ENCODE measurements at regions not wholly inside any gene's neighbourhood (a gene's known extent, or its start where the extent isn't known, plus 50 kb on each side); places are given as distances from the start of the nearest gene placed in this dataset.

GRCh38 chr16:85461814-85462713 is 151.1 kb upstream of the GSE1 start:
- Histone ChIP-seq H4K20me1 (ENCODE audit: insufficient read depth, low read length) (peaks cover 83% of the 10 kb centered on the region), H2AFZ (replicated peaks; ENCODE audit: low read length, poor library complexity) (peak overlapping the region; percentile 55), H3K14ac (replicated peaks; ENCODE audit: low read depth, low read length) (0 out of 2 replicates have a peak overlapping the region, but pooled peaks have one; percentile 1), H2AK9ac (replicated peaks; ENCODE audit: low read depth, low read length, poor library complexity) (peak overlapping the region; percentile 62), H3K36me3 (ENCODE audit: control insufficient read depth, insufficient read depth, low read length) (no peaks in the 10 kb centered on the region), H3K9me1 (ENCODE audit: insufficient read depth, low read length) (peaks cover 17% of the 10 kb centered on the region), H3K79me1 (ENCODE audit: low read depth in 1 of 2, low read length in 2 of 2) (peaks cover 2 to 40% of the 10 kb centered on the region in 2 experiments; a peak in 3 of 4 replicates), H3K27me3 (ENCODE audit: control insufficient read depth, insufficient read depth, low read length) (no peaks in the 10 kb centered on the region), H2AK5ac (ENCODE audit: low read depth, low read length) (peak overlapping the region; percentile 36), H2BK5ac (ENCODE audit: low read depth, low read length, poor library complexity, severe bottlenecking) (no peak overlapping the region), H2BK120ac (ENCODE audit: low read depth, low read length) (peak overlapping the region; percentile 52), H3K4ac (ENCODE audit: low read depth, low read length) (peak overlapping the region; percentile 51; the same call in 1 of the 2 replicates), H2BK15ac (ENCODE audit: low read depth, low read length) (no peak overlapping the region), H3K27ac (ENCODE audit: insufficient read depth, low read length) (no peak overlapping the region), H4K5ac (ENCODE audit: low read depth, low read length) (no peak overlapping the region), H4K8ac (ENCODE audit: low read depth in 2 of 2, low read length in 2 of 2) (no peak overlapping the region), H4K91ac (ENCODE audit: insufficient read depth, low read depth, low read length) (peak overlapping the region; percentile 19; the same call in 1 of the 2 replicates), H3K18ac (ENCODE audit: low read depth, low read length) (no peak overlapping the region), H3K4me3 (ENCODE audit: insufficient read depth, low read depth, low read length) (no peak overlapping the region), H2BK20ac (ENCODE audit: low read depth, low read length) (no peak overlapping the region), H3K56ac (ENCODE audit: extremely low read depth, insufficient read depth, low read length) (no peak overlapping the region), H3K9me3 (ENCODE audit: control insufficient read depth, insufficient read depth, low read length) (no peaks in the 10 kb centered on the region), H3K4me2 (ENCODE audit: low read depth, low read length) (peak overlapping the region; percentile 51), H3K23ac (ENCODE audit: low read depth, low read length) (peak overlapping the region; percentile 60; the same call in 1 of the 2 replicates), H3K9ac (ENCODE audit: low read depth, low read length) (no peak overlapping the region), H3K4me1 (ENCODE audit: control insufficient read depth, insufficient read depth, low read length) (peaks cover 35% of the 10 kb centered on the region)
- dilution Hi-C loops (cut with HindIII; ENCODE audit: low sequenced_read_pairs, unreplicated experiment) (no loop called here), intact Hi-C loops (cut with micrococcal nuclease) (no loop called here), in situ Hi-C loops (cut with MboI; ENCODE audit: low sequenced_read_pairs) (no loop called here)
- TF ChIP-seq MAZ (IDR thresholded peaks at IDR 0.05; ENCODE audit: borderline replicate concordance, low read depth, low read length) (peak; percentile 40; the same call in 1 of the 2 replicates), BHLHE40 (IDR thresholded peaks at IDR 0.05; ENCODE audit: low read depth, low read length) (no peak)
- BruUV-seq (replicated peaks): no TSS peak
- DNase-seq (peak; percentile 50), ATAC-seq (ENCODE audit: low read depth) (peak; percentile 40)
- POLR2A ChIA-PET (ENCODE audit: unreplicated experiment): no interaction called here
- WGBS, 2 experiments (ENCODE audit: extremely low coverage in 2 of 2, insufficient read length in 1 of 2): 9% methylated on average over 4 of the region's 35 CpGs; no CpG with 5 or more reads in 1 of the 2 experiments
- CTCF ChIA-PET: no interaction called here

Measured in IMR-90 (cell line).